Caco-2 (cell line): ENCODE measurements at regions not wholly inside any gene's neighbourhood (a gene's known extent, or its start where the extent isn't known, plus 50 kb on each side); places are given as distances from the start of the nearest gene placed in this dataset.

ENCODE experiments used
- BruUV-seq: library from RNA; stranded (reverse); fragments of 400-500 nt; replicated peaks from 2 replicates; lab custom pipeline; 2021; lab: Mats Ljungman, UMichigan
- CTCF ChIA-PET: fragments of 300-600 bp; sonication (Branson Sonifier 250); formaldehyde crosslinking; loops from one replicate; lab custom pipeline; 2022; ENCODE audit warnings: antibody characterized with exemption; lab: Charles Lee
- POLR2A ChIA-PET: fragments of 300-600 bp; sonication (Branson Sonifier 250); formaldehyde crosslinking; loops from one replicate; lab custom pipeline; 2022; ENCODE audit warnings: antibody characterized with exemption; lab: Charles Lee
- DNase-seq, 2 experiments: peaks; one replicate each; pipeline versions ENCODE4 v3.0.0 to v3.0.0-alpha.2; 2020 to 2022
- H3K27me3 ChIP-seq: replicated peaks from 2 replicates; pipeline ENCODE4 v1.6.0; 2011; ENCODE audit warnings: low read length; ENCODE audit not compliant: control insufficient read depth, insufficient read depth
- H3K36me3 ChIP-seq: 2 replicates; pipeline ENCODE4 v1.5.1; 2011; ENCODE audit warnings: low read length; ENCODE audit not compliant: control insufficient read depth, insufficient read depth
- H3K4me1 ChIP-seq: fragments of 250-450 bp; sonication (Bioruptor Pico); 2 replicates; pipeline ENCODE4 v1.5.1; 2020; ENCODE audit warnings: mild to moderate bottlenecking
- H3K4me3 ChIP-seq: 2 replicates; pipeline ENCODE4 v1.5.1; 2011; ENCODE audit warnings: low read depth, mild to moderate bottlenecking, control low read depth, low read length
- H3K9me3 ChIP-seq: fragments of 250-450 bp; sonication (Bioruptor Pico); 2 replicates; pipeline ENCODE4 v1.5.1; 2020; ENCODE audit warnings: mild to moderate bottlenecking, moderate library complexity
- H3K27ac Mint-ChIP-seq: one replicate; pipeline ENCODE4 v1.8.0; 2022; ENCODE audit warnings: mixed read lengths; ENCODE audit not compliant: unreplicated experiment
- H3K27me3 Mint-ChIP-seq: one replicate; pipeline ENCODE4 v1.8.0; 2022; ENCODE audit warnings: mixed read lengths; ENCODE audit not compliant: insufficient read depth, unreplicated experiment
- H3K36me3 Mint-ChIP-seq: one replicate; pipeline ENCODE4 v1.8.0; 2022; ENCODE audit warnings: mild to moderate bottlenecking, mixed read lengths; ENCODE audit not compliant: insufficient read depth, unreplicated experiment
- H3K4me1 Mint-ChIP-seq: one replicate; pipeline ENCODE4 v1.8.0; 2022; ENCODE audit warnings: low read depth, mixed read lengths; ENCODE audit not compliant: unreplicated experiment
- H3K4me3 Mint-ChIP-seq: one replicate; pipeline ENCODE4 v1.8.0; 2022; ENCODE audit warnings: mild to moderate bottlenecking, moderate library complexity, mixed read lengths; ENCODE audit not compliant: unreplicated experiment
- H3K9me3 Mint-ChIP-seq: one replicate; pipeline ENCODE4 v1.8.0; 2022; ENCODE audit warnings: mixed read lengths; ENCODE audit not compliant: unreplicated experiment
- CTCF ChIP-seq, 2 experiments: fragments of 200-600 bp in 1 of 2; IDR thresholded peaks; 1 replicate in 1 of 2; 2 replicates in 1 of 2; pipeline versions ENCODE4 v1.5.1 to v1.8.0; 2011 to 2022; ENCODE audit warnings: antibody characterized with exemption in 1 of 2, control low read depth in 1 of 2, inconsistent platforms in 1 of 2, low read depth in 1 of 2, low read length in 1 of 2, mild to moderate bottlenecking in 1 of 2, moderate library complexity in 1 of 2; ENCODE audit not compliant: insufficient read depth in 1 of 2, severe bottlenecking in 1 of 2, unreplicated experiment in 1 of 2
- intact Hi-C: fragments of 100-400 bp; cut with micrococcal nuclease; formaldehyde crosslinking; loops from one replicate; pipeline ENCODE4 v1.10.0; 2022; ENCODE audit not compliant: unreplicated experiment

DNA sequence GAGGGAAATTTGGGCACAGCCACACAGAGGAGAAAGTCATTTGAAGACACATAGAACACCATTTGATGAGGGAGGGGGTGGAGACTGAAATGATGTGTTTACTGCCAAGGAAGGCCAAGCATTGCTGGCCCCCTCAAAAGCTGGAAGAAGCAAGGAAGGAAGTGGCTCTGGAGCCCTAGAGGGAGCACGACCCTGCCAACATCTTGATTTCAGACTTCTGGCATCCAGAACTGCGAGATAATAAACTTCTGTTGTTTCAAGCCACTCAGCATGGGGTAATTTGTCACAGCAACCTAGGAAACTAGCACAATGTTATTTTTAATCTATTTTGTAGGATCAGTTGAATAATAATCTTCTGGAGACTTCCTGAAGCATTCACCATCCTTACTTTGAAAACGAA lies 314.8 kb upstream of the GOT2 start:
- BruUV-seq: no TSS peak
- Histone ChIP-seq H3K4me1 (no peaks in the 10 kb centered on the region), H3K36me3 (no peaks in the 10 kb centered on the region), H3K9me3 (no peaks in the 10 kb centered on the region), H3K4me3 (no peak overlapping the region), H3K27me3 (no peaks in the 10 kb centered on the region; the same call in 1 of the 2 replicates)
- Mint-ChIP-seq H3K27me3 (peaks cover 3% of the 10 kb centered on the region), H3K9me3 (no peaks in the 10 kb centered on the region), H3K27ac (no peak overlapping the region), H3K4me1 (no peaks in the 10 kb centered on the region), H3K4me3 (no peak overlapping the region), H3K36me3 (no peaks in the 10 kb centered on the region)
- CTCF ChIA-PET: no interaction called here
- no peak for TF ChIP-seq CTCF (IDR thresholded peaks at IDR 0.05; ENCODE audit: insufficient read depth in 1 of 2, low read depth in 1 of 2, low read length in 1 of 2, severe bottlenecking in 1 of 2, unreplicated experiment in 1 of 2)
- intact Hi-C loops: no loop called here
- no peak for DNase-seq
- POLR2A ChIA-PET: no interaction called here

DNA sequence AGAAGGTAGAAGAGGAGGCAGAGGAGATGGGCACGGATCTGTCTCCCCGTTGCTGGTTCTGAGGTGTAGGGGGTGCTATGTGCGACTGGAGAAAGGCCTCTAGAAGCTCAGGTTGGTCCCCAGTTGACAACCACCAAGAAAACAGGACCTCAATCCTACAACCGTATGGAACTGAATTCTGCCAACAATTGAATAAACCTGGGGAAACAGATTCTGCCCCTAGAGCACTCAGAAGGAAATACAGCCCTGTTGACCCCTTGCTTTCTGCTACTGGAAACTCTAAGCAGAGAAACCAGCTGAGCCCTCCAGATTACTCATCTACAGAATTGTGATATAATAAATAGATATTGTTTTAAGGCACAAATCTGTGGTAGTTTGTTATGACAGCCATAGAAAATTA lies 313.0 kb upstream of the GOT2 start:
- DNase-seq: no peak
- Histone ChIP-seq H3K4me3 (no peak overlapping the region), H3K36me3 (no peaks in the 10 kb centered on the region), H3K27me3 (no peaks in the 10 kb centered on the region; the same call in 1 of the 2 replicates), H3K4me1 (no peaks in the 10 kb centered on the region), H3K9me3 (no peaks in the 10 kb centered on the region)
- no peaks in the 10 kb centered on the region for H3K9me3 Mint-ChIP-seq
- no TSS peak for BruUV-seq
- intact Hi-C loops: no loop called here
- ChIA-PET CTCF (interaction anchor here (1.0 kb wide), 1 partner anchor 16 kb away, joined by 4 read pairs; no protein-coding TSS in a partner anchor), POLR2A (no interaction called here)
- H3K36me3 Mint-ChIP-seq: no peaks in the 10 kb centered on the region
- H3K27ac Mint-ChIP-seq: no peak overlapping the region
- peak in 1 of 2 experiments; percentile 23 for TF ChIP-seq CTCF (IDR thresholded peaks at IDR 0.05; ENCODE audit: insufficient read depth in 1 of 2, low read depth in 1 of 2, low read length in 1 of 2, severe bottlenecking in 1 of 2, unreplicated experiment in 1 of 2)
- H3K27me3 Mint-ChIP-seq: peaks cover 3% of the 10 kb centered on the region
- H3K4me3 Mint-ChIP-seq: no peak overlapping the region
- H3K4me1 Mint-ChIP-seq: no peaks in the 10 kb centered on the region

- Mint-ChIP-seq H3K36me3 (no peaks in the 10 kb centered on the region), H3K9me3 (no peaks in the 10 kb centered on the region), H3K27me3 (peaks cover under 1% of the 10 kb centered on the region), H3K27ac (no peak overlapping the region), H3K4me3 (no peak overlapping the region), H3K4me1 (no peaks in the 10 kb centered on the region)
- Histone ChIP-seq H3K27me3 (no peaks in the 10 kb centered on the region; the same call in 1 of the 2 replicates), H3K9me3 (no peaks in the 10 kb centered on the region), H3K4me3 (no peak overlapping the region), H3K36me3 (no peaks in the 10 kb centered on the region), H3K4me1 (no peaks in the 10 kb centered on the region)
- CTCF ChIA-PET: interaction anchor here (1.0 kb wide), 1 partner anchor 17 kb away, joined by 4 read pairs; no protein-coding TSS in a partner anchor
- TF ChIP-seq CTCF (IDR thresholded peaks at IDR 0.05; ENCODE audit: insufficient read depth in 1 of 2, low read depth in 1 of 2, low read length in 1 of 2, severe bottlenecking in 1 of 2, unreplicated experiment in 1 of 2): no peak
- BruUV-seq: no TSS peak
- DNase-seq: no peak
- POLR2A ChIA-PET: no interaction called here
- intact Hi-C loops: no loop called here
Measured at GRCh38 chr16:59046335-59046734, 312.2 kb upstream of the GOT2 start.
